Caki2 (cell line): ENCODE measurements at regions not wholly inside any gene's neighbourhood (a gene's known extent, or its start where the extent isn't known, plus 50 kb on each side); places are given as distances from the start of the nearest gene placed in this dataset.

Source experiments
- DNase-seq: peaks from one replicate; pipeline ENCODE4 v3.0.0-alpha.2; 2015; ENCODE audit warnings: low read depth
- in situ Hi-C: cut with HindIII; loops from 2 replicates; pipeline ENCODE4 v1.10.0; 2016; ENCODE audit warnings: low sequenced_read_pairs, low pct_unique_long_range_greater_than_20kb, mixed read lengths

DNA sequence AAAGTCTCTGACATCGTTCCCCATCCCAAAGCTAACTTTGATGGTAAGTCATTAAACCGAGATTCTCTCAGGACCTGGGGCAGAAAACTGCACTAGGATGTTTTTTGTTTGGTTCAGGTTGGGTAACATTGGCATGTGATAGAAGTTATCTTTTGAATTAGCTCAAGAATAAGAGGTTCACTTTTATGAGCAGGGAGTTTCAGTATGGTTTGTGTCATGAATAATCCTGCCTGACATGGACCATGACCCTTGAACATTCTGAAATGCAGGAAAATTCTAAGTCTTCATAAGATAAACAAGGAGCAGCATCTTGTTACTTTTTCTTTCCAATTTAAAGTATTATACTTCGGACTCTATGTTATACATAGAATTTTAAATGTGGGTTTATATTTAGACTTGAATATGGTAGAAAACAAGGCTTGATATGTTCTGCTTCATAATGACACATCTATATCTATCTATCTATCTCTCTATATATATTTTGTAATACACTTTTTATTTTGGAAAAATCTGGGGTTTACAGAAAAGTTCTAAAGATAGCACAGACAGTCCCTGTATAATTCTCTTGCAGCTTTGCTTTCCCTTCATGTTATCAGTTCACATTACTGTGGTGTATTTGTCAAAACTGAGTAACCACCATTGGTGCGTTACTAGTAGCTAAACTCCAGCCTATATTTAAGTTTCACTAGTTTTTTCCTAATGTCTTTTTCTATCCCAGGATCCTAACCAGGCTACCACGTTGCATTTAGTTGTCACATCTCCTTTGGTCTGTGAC lies 102.7 kb upstream of the TAF11L2 start:
- in situ Hi-C loops: no loop called here
- no peak for DNase-seq

GRCh38 chr5:17396247-17396646 lies 101.8 kb upstream of the TAF11L2 start:
- in situ Hi-C loops: no loop called here

DNA sequence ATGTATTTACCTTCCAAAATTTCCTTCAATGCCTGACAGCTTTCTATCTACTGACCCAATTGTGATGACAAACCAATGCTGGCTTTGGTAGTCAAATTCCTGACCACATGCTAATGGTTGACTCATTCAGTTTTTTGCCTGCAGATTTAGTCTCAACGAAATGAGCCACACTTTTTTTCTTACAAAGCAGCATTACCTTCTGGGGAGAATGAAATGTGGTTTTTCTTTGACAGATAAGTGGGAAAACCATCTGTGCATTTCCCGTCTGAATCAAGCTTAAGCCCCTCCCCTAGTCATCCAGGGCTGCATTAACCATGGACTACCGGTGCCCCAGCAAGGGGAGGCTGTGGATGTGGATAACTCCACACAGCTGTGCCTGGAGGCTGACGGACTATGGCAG lies 99.6 kb upstream of the TAF11L2 start:
- in situ Hi-C loops: no loop called here
- no peak for DNase-seq

More at GRCh38 chr5:17396247-17396646, 101.8 kb upstream of the TAF11L2 start:
- DNase-seq: no peak

DNA sequence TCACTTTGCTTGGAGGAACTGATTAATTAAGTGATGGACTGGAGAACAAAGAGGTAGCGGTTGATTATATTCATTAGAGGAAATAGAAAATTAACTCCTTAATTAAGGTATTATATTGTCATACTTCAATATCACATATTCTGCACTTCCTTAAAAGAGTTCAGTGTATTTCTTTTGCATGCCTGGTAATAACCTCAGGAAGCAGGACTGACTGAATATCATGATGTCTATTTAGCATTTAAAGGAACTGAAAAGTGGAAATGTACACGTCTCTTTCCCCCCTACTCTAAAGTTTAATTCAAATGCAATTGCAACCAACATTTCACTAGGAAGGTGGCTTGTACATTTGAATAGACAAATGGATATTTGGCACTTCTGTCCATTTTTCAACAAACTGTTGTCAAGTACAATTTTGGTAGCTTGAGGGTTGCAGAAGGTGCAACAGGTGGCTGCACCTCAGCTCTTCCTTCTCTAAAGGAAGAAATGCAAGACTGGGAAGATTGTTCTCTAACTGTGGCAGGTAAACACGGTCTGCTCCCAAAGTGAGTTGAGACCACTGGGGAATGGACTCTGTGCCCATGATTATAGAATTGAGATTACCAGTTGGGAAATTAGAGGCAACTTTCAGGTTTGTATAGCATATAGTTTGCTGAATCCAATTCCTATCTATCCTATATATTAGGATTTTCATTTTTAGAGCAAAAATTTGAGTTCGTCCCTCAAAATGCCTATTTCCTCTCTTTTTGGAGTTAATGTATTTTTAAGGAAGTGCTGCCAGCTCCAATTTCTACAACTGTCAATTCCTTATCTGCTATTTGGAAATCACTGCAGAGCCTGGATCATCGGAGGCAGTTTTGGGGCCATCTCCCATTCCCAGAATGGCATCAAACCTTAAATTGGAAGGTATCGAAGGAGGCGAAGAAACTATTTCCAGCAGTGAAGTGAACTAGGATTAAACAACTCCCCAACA lies 98.9 kb upstream of the TAF11L2 start:
- in situ Hi-C loops: no loop called here
- no peak for DNase-seq

DNA sequence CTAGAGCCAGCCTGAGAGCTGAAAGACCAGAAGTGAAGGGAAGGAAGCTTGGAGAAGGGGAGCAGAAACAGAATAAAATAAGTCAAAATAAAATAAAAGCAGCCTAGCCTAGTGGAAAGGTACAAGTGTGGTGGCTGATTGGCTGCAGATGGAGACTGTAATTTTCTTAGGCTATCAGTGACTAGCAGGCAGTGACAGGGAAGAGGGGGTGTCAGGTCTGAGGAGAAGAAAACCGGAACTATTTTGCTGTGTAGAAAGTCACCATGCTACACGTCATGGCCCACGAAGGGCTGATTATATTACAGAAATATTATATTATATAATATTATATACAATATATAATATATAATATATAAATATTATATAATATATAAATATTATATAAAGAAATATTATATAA lies 98.1 kb upstream of the TAF11L2 start:
- in situ Hi-C loops: no loop called here
- no peak for DNase-seq

- DNase-seq: no peak
- in situ Hi-C loops: no loop called here
Measured at GRCh38 chr5:17400724-17401469, 97.1 kb upstream of the TAF11L2 start.

- DNase-seq: no peak
- in situ Hi-C loops: no loop called here
Measured at GRCh38 chr5:17401470-17402288, 96.4 kb upstream of the TAF11L2 start.

- DNase-seq: no peak
- in situ Hi-C loops: no loop called here
Measured at GRCh38 chr5:17402289-17403121, 95.5 kb upstream of the TAF11L2 start.

DNA sequence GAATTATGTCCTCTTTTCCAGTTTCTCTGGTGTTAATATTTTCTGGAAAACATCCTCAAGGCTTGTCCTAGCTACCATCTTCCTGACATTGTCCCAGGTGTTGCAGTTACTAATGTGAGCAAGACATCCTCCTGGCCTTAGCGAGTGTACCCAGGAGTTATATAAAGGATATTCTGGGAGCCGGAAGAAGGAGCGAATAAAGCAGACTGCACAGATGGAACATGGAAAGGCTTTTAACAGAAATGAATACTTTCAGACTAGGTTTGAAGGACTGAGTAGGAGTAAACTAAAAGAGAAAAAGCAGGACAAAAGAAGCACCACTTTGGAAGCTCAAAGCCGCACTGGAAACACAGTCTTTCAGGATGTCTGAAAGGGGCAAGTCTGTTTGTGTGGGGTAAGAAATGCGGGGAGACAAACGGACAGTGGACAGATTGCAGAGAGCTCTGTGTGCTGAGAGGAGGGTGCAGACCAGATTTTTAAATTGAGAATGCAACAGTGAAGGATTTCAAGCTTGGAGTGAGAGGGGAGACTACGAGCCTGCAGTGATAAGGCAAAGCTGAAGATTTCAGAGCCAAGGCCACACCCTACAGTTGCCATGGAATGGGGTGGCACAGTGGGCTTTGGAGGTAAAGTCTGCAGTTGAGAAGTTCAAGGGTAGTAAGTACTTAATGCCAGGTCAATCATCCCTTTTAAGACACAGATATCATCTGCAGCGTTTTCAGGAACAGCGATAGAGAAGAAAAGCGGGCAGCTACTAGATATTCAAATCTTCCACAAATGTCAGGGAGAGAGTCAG lies 94.1 kb upstream of the TAF11L2 start:
- in situ Hi-C loops: no loop called here
- DNase-seq: no peak

GRCh38 chr5:17405976-17406375 lies 92.1 kb upstream of the TAF11L2 start:
- DNase-seq: no peak
- in situ Hi-C loops: no loop called here

GRCh38 chr5:17406423-17406838 lies 91.6 kb upstream of the TAF11L2 start:
- DNase-seq: no peak
- in situ Hi-C loops: no loop called here

GRCh38 chr5:17411436-17412402 lies 86.3 kb upstream of the TAF11L2 start:
- no peak for DNase-seq
- in situ Hi-C loops: no loop called here

DNA sequence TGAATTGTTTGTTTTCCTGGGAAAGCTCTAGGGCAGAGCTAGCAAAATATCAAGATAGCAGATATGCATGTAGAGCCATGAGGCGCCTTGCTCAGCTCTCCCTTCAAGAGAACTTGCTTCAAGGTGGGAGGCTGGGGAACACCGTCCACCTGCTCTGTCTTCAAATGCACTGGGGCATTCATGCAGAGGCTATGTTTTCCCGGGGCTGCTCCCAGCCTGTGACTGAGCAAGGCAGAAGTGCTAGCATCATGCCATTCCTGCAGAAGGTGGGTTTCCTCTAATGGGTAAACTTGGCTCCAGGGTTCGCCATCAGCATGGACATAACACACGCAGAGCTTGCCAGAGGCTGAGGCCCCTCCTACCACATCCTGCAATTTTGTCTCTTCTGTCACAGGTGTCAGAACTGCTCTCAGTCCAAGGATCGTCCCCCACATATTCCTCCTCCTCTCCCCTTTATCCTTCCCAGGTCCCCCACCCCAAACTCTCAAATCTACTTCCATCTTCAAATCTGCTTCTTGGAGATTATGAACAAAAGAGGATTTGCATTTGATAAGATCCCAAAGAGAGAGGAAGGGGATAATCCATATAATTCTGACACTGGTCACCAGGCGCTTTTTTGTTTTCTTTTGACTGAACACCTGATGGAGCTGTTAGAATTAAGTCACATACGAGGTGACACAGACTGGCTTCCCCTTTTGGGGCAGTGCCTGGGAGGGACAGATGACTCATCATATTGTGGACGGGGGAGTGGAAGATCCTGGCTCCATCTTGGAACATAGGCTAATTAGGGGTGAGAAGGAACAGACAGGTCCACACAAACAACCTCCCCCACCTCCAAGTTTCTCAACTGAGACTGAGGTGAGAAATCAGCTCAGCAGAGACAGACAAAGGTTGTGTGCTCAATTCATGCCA lies 85.0 kb upstream of the TAF11L2 start:
- DNase-seq: peak; percentile 16
- in situ Hi-C loops: no loop called here

DNA sequence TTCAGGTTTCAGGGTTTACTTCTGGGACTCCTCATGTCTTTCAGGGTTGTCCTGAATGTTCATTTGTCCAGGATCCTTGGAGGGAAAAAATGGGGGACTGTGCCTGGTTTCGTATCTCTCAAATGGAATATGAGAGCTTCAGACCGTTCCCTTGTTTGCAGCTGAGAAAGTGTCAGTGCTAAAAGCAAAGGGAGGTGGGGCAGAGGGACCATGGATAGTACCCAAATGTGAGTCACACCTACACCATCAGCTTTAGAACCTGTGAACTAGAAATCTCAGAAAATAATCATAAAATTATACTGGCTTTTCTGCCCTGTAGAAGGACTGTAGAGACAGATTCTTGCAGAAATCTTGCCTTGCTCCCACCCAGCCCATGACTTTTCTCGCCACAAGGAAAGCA lies 84.3 kb upstream of the TAF11L2 start:
- in situ Hi-C loops: no loop called here
- no peak for DNase-seq
